Body of pancreas (tissue), 4 donors: ENCODE measurements at regions not wholly inside any gene's neighbourhood (a gene's known extent, or its start where the extent isn't known, plus 50 kb on each side); places are given as distances from the start of the nearest gene placed in this dataset.

Source experiments
- ATAC-seq: fragments of 150-250 bp; one replicate; pipeline ENCODE4 v1.9.1; 2016
- DNase-seq, 4 donors: peaks; one replicate each; pipeline ENCODE4 v3.0.0-alpha.2; 2019
- H3K27ac ChIP-seq, 4 donors: fragments of 200-600 bp; sonication (generic); 1 replicate in 3 of 4; 2 replicates in 1 of 4; pipeline versions ENCODE4 v1.5.1 to v1.6.1; 2016 to 2019; ENCODE audit warnings: mild to moderate bottlenecking in 1 of 4, mixed read lengths in 1 of 4, moderate library complexity in 1 of 4
- H3K27me3 ChIP-seq, 2 donors: fragments of 200-600 bp; sonication (generic); one replicate each; pipeline ENCODE4 v1.6.0; 2016; ENCODE audit warnings: mild to moderate bottlenecking in 1 of 2
- H3K36me3 ChIP-seq, 2 donors: fragments of 200-600 bp; sonication (generic); replicated peaks in 1 of 2; 2 replicates each; pipeline ENCODE4 v1.5.1; 2016; ENCODE audit warnings: low read depth in 2 of 2; ENCODE audit not compliant: insufficient read depth in 1 of 2
- H3K4me1 ChIP-seq: fragments of 200-600 bp; sonication (generic); one replicate; pipeline ENCODE4 v1.6.0; 2016
- H3K4me3 ChIP-seq, 2 donors: fragments of 200-600 bp; sonication (generic); 1 replicate in 1 of 2; 2 replicates in 1 of 2; pipeline ENCODE4 v1.5.1; 2016 to 2019
- H3K9me3 ChIP-seq, 3 donors: fragments of 200-600 bp; sonication (generic); 1 replicate in 2 of 3; 2 replicates in 1 of 3; pipeline ENCODE4 v1.5.1; 2016
- POLR2A ChIP-seq, 3 donors: fragments of 450-650 bp; IDR thresholded peaks; one replicate each; pipeline ENCODE4 v1.6.1; 2016; ENCODE audit warnings: antibody characterized with exemption in 3 of 3, mild to moderate bottlenecking in 2 of 3
- WGBS, 2 donors: methylation state at CpG; one replicate each; pipeline ENCODE4 v1.1.5; 2017; 5-methylcytosine and 5-hydroxymethylcytosine counted together
- intact Hi-C: fragments of 100-400 bp; cut with DNase I; formaldehyde crosslinking; loops from one replicate; pipeline ENCODE4 v1.15.1; 2023
- TF ChIP-seq, protein P1 (sequence below), 7 experiments: fragments of 450-650 bp in 4 of 7; fragments of 200-600 bp in 3 of 7; sonication (generic) in 3 of 7; IDR thresholded peaks; one replicate each; pipeline ENCODE4 v1.5.1; 2016 to 2019; ENCODE audit warnings: antibody characterized with exemption in 7 of 7

DNA sequence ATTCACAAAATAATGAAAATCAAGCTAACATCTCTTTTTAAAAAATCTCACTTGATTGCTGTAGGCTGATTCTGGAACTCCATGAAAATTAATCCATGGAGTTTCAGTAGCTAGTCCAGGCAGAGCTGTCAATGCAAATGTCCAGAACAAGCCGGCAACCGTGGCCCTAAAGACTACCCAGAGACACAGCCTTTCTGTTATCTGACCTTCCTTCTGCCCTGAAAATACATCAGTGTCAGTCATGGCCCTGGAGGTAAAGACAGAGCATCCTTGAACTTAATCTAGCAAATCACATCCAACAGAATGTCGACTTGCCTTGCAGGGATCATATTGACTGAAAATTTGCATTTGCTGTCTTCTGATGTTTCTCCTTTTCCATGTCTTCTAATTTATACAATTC lies 887.4 kb upstream of the B3GALT2 start:
- no peak overlapping the region for H3K4me3 ChIP-seq
- no peak for ATAC-seq

DNA sequence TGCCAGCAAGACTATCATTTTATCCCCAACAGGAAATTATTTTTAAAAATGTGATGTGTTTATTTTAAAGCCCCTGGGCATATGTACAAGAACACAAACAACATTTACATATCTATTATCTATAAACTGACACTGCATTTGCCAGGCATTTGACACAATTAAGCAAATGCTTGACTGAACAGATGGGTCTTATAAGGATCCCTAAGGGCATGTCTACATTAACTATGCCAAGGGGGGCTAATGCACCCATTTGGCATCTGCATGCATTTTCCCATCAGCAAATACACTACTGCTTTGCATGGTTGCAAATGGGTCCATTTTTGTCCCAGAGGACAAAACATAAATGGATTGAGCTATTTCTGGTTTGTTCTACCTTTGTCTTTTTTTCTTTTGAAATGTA lies 884.8 kb upstream of the B3GALT2 start:
- Histone ChIP-seq H3K36me3 (no peaks in the 10 kb centered on the region), H3K4me1 (no peaks in the 10 kb centered on the region), H3K27me3 (no peaks in the 10 kb centered on the region), H3K9me3 (no peaks in the 10 kb centered on the region), H3K4me3 (no peak overlapping the region), H3K27ac (no peak overlapping the region)
- TF ChIP-seq, protein P1, sequence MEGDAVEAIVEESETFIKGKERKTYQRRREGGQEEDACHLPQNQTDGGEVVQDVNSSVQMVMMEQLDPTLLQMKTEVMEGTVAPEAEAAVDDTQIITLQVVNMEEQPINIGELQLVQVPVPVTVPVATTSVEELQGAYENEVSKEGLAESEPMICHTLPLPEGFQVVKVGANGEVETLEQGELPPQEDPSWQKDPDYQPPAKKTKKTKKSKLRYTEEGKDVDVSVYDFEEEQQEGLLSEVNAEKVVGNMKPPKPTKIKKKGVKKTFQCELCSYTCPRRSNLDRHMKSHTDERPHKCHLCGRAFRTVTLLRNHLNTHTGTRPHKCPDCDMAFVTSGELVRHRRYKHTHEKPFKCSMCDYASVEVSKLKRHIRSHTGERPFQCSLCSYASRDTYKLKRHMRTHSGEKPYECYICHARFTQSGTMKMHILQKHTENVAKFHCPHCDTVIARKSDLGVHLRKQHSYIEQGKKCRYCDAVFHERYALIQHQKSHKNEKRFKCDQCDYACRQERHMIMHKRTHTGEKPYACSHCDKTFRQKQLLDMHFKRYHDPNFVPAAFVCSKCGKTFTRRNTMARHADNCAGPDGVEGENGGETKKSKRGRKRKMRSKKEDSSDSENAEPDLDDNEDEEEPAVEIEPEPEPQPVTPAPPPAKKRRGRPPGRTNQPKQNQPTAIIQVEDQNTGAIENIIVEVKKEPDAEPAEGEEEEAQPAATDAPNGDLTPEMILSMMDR (IDR thresholded peaks at IDR 0.05), result no peak
- no peak for TF ChIP-seq POLR2A (IDR thresholded peaks at IDR 0.05)
- intact Hi-C loops, result no loop called here
- no peak for ATAC-seq
- DNase-seq, result no peak

More for the DNA sequence above, 887.4 kb upstream of the B3GALT2 start:
- intact Hi-C loops, result no loop called here
- DNase-seq, result no peak
- Histone ChIP-seq H3K27me3 (no peaks in the 10 kb centered on the region), H3K4me1 (no peaks in the 10 kb centered on the region), H3K27ac (no peak overlapping the region), H3K9me3 (no peaks in the 10 kb centered on the region), H3K36me3 (no peaks in the 10 kb centered on the region)
- WGBS, 2 donors, result 29 to 40% methylated on average over 3 of the region's 3 CpGs
- TF ChIP-seq, protein P1 (IDR thresholded peaks at IDR 0.05), result no peak
- no peak for TF ChIP-seq POLR2A (IDR thresholded peaks at IDR 0.05)

DNA sequence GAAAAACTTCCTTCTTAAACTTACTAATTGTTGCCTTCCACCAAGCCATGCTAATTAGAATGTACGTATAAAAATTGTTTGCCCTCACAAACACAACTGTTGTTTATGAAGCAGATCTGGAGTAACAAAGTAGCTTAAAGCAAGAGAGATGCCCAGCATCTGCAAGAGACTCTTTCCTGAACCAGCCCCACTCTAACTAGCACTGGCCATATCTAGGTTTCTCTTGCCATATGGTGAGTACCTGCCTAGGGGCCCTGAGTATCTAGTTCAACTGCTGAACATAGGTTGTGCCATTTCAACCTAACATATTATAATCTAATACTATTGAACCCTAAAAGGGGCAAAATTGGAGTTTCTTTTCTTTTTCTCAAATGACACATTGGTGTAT lies 883.4 kb upstream of the B3GALT2 start:
- H3K36me3 ChIP-seq, result no peaks in the 10 kb centered on the region
- intact Hi-C loops, result no loop called here

DNA sequence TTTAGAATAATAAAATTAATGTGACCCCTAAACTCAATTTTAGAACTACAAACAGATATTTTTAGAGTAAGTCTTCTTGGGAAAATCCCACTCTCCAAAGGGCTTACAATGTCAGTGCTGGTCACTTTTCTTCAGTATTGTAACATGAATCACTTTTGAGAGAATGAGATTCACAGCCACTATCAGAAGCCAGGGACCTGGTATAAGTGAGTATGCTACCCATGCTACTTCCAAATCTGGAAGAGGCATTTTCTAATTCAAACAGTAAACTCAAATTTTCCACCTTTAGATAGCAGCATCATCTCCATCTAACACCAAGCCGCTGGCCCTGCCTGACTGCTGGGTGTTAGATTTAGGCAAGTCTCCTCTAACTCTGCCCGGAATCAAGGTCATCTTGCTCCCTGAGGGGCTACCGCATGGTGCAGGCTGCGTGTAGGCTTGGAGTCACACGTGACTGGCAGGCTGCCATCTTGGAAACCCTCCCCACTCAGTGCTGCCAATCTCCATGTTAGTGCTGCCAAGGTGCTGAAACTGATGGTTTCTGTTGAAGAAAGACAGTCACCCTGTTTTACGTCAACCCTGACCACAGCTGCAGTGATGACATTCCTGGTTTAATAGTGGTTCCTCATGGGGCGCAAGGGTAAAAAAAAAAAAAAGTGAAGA lies 882.9 kb upstream of the B3GALT2 start:
- TF ChIP-seq, protein P1 (IDR thresholded peaks at IDR 0.05), result no peak
- TF ChIP-seq POLR2A (IDR thresholded peaks at IDR 0.05), result no peak
- no peaks in the 10 kb centered on the region for H3K27me3 ChIP-seq
- WGBS, 2 donors, result 73 to 94% methylated on average over 3 to 7 of the region's 7 CpGs
- DNase-seq (peak in 2 of 4 donors; percentile 5), ATAC-seq (peak; percentile 18)
- no peak overlapping the region for H3K4me3 ChIP-seq
- no peaks in the 10 kb centered on the region for H3K4me1 ChIP-seq
- H3K36me3 ChIP-seq, result no peaks in the 10 kb centered on the region
- intact Hi-C loops, result no loop called here
- no peaks in the 10 kb centered on the region for H3K9me3 ChIP-seq
- H3K27ac ChIP-seq, result no peak overlapping the region

More for the DNA sequence above, 883.4 kb upstream of the B3GALT2 start:
- WGBS, 2 donors, result 90 to 92% methylated on average over 1 of the region's 1 CpG
- H3K4me3 ChIP-seq, result no peak overlapping the region
- no peaks in the 10 kb centered on the region for H3K27me3 ChIP-seq
- H3K27ac ChIP-seq, result no peak overlapping the region
- TF ChIP-seq POLR2A (IDR thresholded peaks at IDR 0.05), result no peak
- TF ChIP-seq, protein P1 (IDR thresholded peaks at IDR 0.05), result no peak
- H3K4me1 ChIP-seq, result no peaks in the 10 kb centered on the region
- no peaks in the 10 kb centered on the region for H3K9me3 ChIP-seq
- DNase-seq (no peak), ATAC-seq (no peak)
